Psoas muscle (tissue), 7 donors: ENCODE measurements at regions not wholly inside any gene's neighbourhood (a gene's known extent, or its start where the extent isn't known, plus 50 kb on each side); places are given as distances from the start of the nearest gene placed in this dataset.

ENCODE experiments used
- ATAC-seq, 4 donors: fragments of 200-7000 bp; cut with Tn5 transposase; one replicate each; pipeline ENCODE4 v1.9.1; 2020; ENCODE audit warnings: moderate library complexity in 3 of 4, mild to moderate bottlenecking in 2 of 4
- DNase-seq, 2 donors: peaks; one replicate each; pipeline ENCODE4 v3.0.0-alpha.2; 2020
- H3K27ac ChIP-seq: fragments of 200-600 bp; one replicate; pipeline ENCODE4 v1.8.0; 2022
- H3K27me3 ChIP-seq, 3 donors: fragments of 200-600 bp in 1 of 3; one replicate each; pipeline versions ENCODE4 v1.6.1 to v1.8.0; 2013 to 2022; ENCODE audit warnings: low read length in 2 of 3, mild to moderate bottlenecking in 2 of 3, moderate library complexity in 1 of 3; ENCODE audit not compliant: insufficient read depth in 3 of 3
- H3K36me3 ChIP-seq, 2 donors: fragments of 200-600 bp in 1 of 2; one replicate each; pipeline versions ENCODE4 v1.6.1 to v1.8.0; 2013 to 2022; ENCODE audit warnings: low read depth in 1 of 2, mild to moderate bottlenecking in 1 of 2, moderate library complexity in 1 of 2; ENCODE audit not compliant: insufficient read depth in 1 of 2
- H3K4me1 ChIP-seq: fragments of 200-600 bp; one replicate; pipeline ENCODE4 v1.8.0; 2022
- H3K4me3 ChIP-seq: fragments of 200-600 bp; one replicate; pipeline ENCODE4 v1.8.0; 2022; ENCODE audit warnings: mild to moderate bottlenecking
- H3K9me3 ChIP-seq: fragments of 200-600 bp; one replicate; pipeline ENCODE4 v1.8.0; 2022
- CTCF ChIP-seq: fragments of 200-600 bp; IDR thresholded peaks from one replicate; pipeline ENCODE4 v1.8.0; 2022; ENCODE audit warnings: antibody characterized with exemption
- WGBS, 3 donors: extraction: QIAGEN DNeasy Blood & Tissue Kit; methylation state at CpG; one replicate each; pipeline versions ENCODE4 v1.1.6 to v1.1.7; 2013; 5-methylcytosine and 5-hydroxymethylcytosine counted together
- intact Hi-C, 2 donors: fragments of 100-400 bp; cut with DNase I; formaldehyde crosslinking; loops; one replicate each; pipeline versions ENCODE4 v1.11.0 to v1.14.2; 2022
- donor health status: healthy with polysubstance abuse.
- donor health status: DM: no; HTN: no; CAD: no; lungs with moderate emphysema.
- donor health status: Bipolar disorder and iron deficiency.
- donor health status: healthy.
- donor health status: DM: yes; HTN: yes; CAD: no.
- donor health status: DM: no; HTN: no; CAD: no.
- donor health status: DM: yes; HTN: yes; CAD: no.

- ATAC-seq (no peak), DNase-seq (no peak)
- Histone ChIP-seq H3K27me3 (no peaks in the 10 kb centered on the region), H3K9me3 (no peaks in the 10 kb centered on the region), H3K4me3 (no peak overlapping the region), H3K4me1 (no peaks in the 10 kb centered on the region), H3K27ac (no peak overlapping the region), H3K36me3 (no peaks in the 10 kb centered on the region)
- no peak for TF ChIP-seq CTCF
- intact Hi-C loops: loop anchor here in 1 of 2 donors (10.0 kb wide), 1 partner anchor 484 kb away; no protein-coding TSS in a partner anchor
These were observed 211.1 kb downstream of the DUSP10 start for GRCh38 chr1:221530791-221531190.

GRCh38 chr1:221532071-221532773, 209.7 kb downstream of the DUSP10 start:
- 85 to 92% (median 90%) methylated on average over 5 of the region's 5 CpGs for WGBS, 3 donors
- ATAC-seq: no peak
- Histone ChIP-seq H3K27ac (no peak overlapping the region), H3K4me3 (no peak overlapping the region), H3K9me3 (no peaks in the 10 kb centered on the region), H3K36me3 (no peaks in the 10 kb centered on the region), H3K4me1 (no peaks in the 10 kb centered on the region), H3K27me3 (no peaks in the 10 kb centered on the region)
- intact Hi-C loops: loop anchor here in 1 of 2 donors (10.0 kb wide), 1 partner anchor 483 kb away; no protein-coding TSS in a partner anchor
- TF ChIP-seq CTCF: no peak
- no peak for DNase-seq

- no peak overlapping the region for H3K27ac ChIP-seq
- no peaks in the 10 kb centered on the region for H3K9me3 ChIP-seq
- WGBS, 3 donors: 85 to 87% (median 87%) methylated on average over 5 of the region's 5 CpGs
- intact Hi-C loops: loop anchor here (5.0 to 10.0 kb wide), 4 partner anchors 464 to 914 kb away; no protein-coding TSS in a partner anchor
- no peaks in the 10 kb centered on the region for H3K36me3 ChIP-seq
- no peak for TF ChIP-seq CTCF
- no peak for DNase-seq
- no peak for ATAC-seq
- no peak overlapping the region for H3K4me3 ChIP-seq
- H3K27me3 ChIP-seq: no peaks in the 10 kb centered on the region
- no peaks in the 10 kb centered on the region for H3K4me1 ChIP-seq
These were observed 200.6 kb downstream of the DUSP10 start for GRCh38 chr1:221541296-221541695.

- no peaks in the 10 kb centered on the region for H3K4me1 ChIP-seq
- ATAC-seq: peak in 3 of 4 donors; percentile 32 to 56 (median 55)
- DNase-seq: no peak
- WGBS, 3 donors: 35 to 57% (median 43%) methylated on average over 4 of the region's 4 CpGs
- H3K36me3 ChIP-seq: no peaks in the 10 kb centered on the region
- TF ChIP-seq CTCF: peak; percentile 60
- no peaks in the 10 kb centered on the region for H3K27me3 ChIP-seq
- intact Hi-C loops: loop anchor here (5.0 to 10.0 kb wide), 4 partner anchors 461 to 911 kb away; no protein-coding TSS in a partner anchor
- H3K9me3 ChIP-seq: no peaks in the 10 kb centered on the region
- H3K27ac ChIP-seq: no peak overlapping the region
- no peak overlapping the region for H3K4me3 ChIP-seq
These were observed 198.3 kb downstream of the DUSP10 start for GRCh38 chr1:221543529-221544120.
